PC-9 (cell line): ENCODE measurements at regions not wholly inside any gene's neighbourhood (a gene's known extent, or its start where the extent isn't known, plus 50 kb on each side); places are given as distances from the start of the nearest gene placed in this dataset.

Experiments
- BruUV-seq: library from RNA; stranded (reverse); fragments of 400-500 nt; replicated peaks from 2 replicates; lab custom pipeline; 2021; lab: Mats Ljungman, UMichigan
- CTCF ChIA-PET: fragments of 300-600 bp; sonication (Branson Sonifier 250); formaldehyde crosslinking; loops from one replicate; lab custom pipeline; 2022; ENCODE audit warnings: antibody characterized with exemption; lab: Charles Lee
- POLR2A ChIA-PET: fragments of 300-600 bp; sonication (Branson Sonifier 250); formaldehyde crosslinking; loops from one replicate; lab custom pipeline; 2022; ENCODE audit warnings: antibody characterized with exemption; ENCODE audit not compliant: unreplicated experiment; lab: Charles Lee
- DNase-seq, 2 experiments: peaks; one replicate each; pipeline versions ENCODE4 v3.0.0 to v3.0.0-alpha.2; 2015 to 2022; ENCODE audit warnings: mixed read lengths in 1 of 2
- H2AFZ ChIP-seq: fragments of 200-600 bp; sonication (generic); 2 replicates; pipeline ENCODE4 v1.8.1; 2017; ENCODE audit warnings: antibody characterized with exemption
- H3F3A ChIP-seq: fragments of 200-600 bp; sonication (generic); 2 replicates; pipeline ENCODE4 v1.8.1; 2017; ENCODE audit warnings: antibody characterized with exemption, mild to moderate bottlenecking, low read depth; ENCODE audit not compliant: insufficient read depth
- H3K27ac ChIP-seq: fragments of 200-600 bp; sonication (generic); 2 replicates; pipeline ENCODE4 v1.6.1; 2016; ENCODE audit warnings: mixed run types
- H3K27me3 ChIP-seq: fragments of 200-600 bp; sonication (generic); 2 replicates; pipeline ENCODE4 v1.6.1; 2016; ENCODE audit warnings: low read depth, mixed run types; ENCODE audit not compliant: insufficient read depth
- H3K36me3 ChIP-seq: fragments of 200-600 bp; sonication (generic); 2 replicates; pipeline ENCODE4 v1.6.1; 2016; ENCODE audit warnings: low read depth, mixed run types
- H3K4me1 ChIP-seq: fragments of 200-600 bp; sonication (generic); replicated peaks from 2 replicates; pipeline ENCODE4 v1.6.1; 2016; ENCODE audit warnings: mixed run types; ENCODE audit not compliant: insufficient read depth
- H3K4me2 ChIP-seq: fragments of 200-600 bp; sonication (generic); 2 replicates; pipeline ENCODE4 v1.6.1; 2017; ENCODE audit warnings: mixed run types
- H3K4me3 ChIP-seq: fragments of 200-600 bp; sonication (generic); 2 replicates; pipeline ENCODE4 v1.6.1; 2016; ENCODE audit warnings: mixed run types
- H3K79me2 ChIP-seq: fragments of 200-600 bp; sonication (generic); 2 replicates; pipeline ENCODE4 v1.6.1; 2017; ENCODE audit warnings: low read depth, mixed run types
- H3K9me2 ChIP-seq: fragments of 200-600 bp; sonication (generic); 2 replicates; pipeline ENCODE4 v1.8.1; 2017; ENCODE audit warnings: mild to moderate bottlenecking; ENCODE audit not compliant: insufficient read depth
- H3K9me3 ChIP-seq: fragments of 200-600 bp; sonication (generic); 2 replicates; pipeline ENCODE4 v1.8.1; 2016; ENCODE audit warnings: low read depth; ENCODE audit not compliant: insufficient read depth
- H4K20me1 ChIP-seq: fragments of 200-600 bp; sonication (generic); 2 replicates; pipeline ENCODE4 v1.8.1; 2017; ENCODE audit not compliant: insufficient read depth
- EZH2 ChIP-seq: fragments of 200-600 bp; sonication (generic); IDR thresholded peaks from 2 replicates; pipeline ENCODE4 v1.8.0; 2017; ENCODE audit warnings: antibody characterized with exemption, low read depth
- intact Hi-C: fragments of 100-400 bp; cut with micrococcal nuclease; formaldehyde crosslinking; loops from one replicate; pipeline ENCODE4 v1.10.0; 2022; ENCODE audit not compliant: unreplicated experiment
- TF ChIP-seq, protein P1 (sequence below): fragments of 200-600 bp; sonication (generic); conservative IDR thresholded peaks from 2 replicates; pipeline ENCODE4 v1.6.1; 2017; ENCODE audit warnings: mixed run types, antibody characterized with exemption, mild to moderate bottlenecking, moderate library complexity

DNA sequence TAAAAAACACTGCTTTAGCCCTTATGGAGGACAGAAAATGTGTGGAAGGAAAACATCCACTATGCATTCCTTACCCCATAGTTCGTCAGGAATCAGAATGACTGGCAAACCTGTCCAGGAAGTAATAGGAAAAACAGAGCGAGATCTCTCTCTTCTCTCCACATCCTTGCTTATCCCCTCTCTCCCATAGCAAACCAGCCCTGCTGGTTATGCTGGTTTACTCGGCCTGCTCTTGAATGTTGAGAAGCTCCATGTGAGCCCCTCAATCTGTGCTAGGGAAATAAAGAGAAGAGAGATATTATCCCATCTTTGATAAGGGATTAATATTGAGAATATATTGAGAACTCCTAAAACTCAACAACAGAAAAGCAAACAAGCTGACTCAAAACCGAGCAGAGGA is 402.8 kb upstream of the RBFOX1 start:
- Histone ChIP-seq H3K4me1 (no peaks in the 10 kb centered on the region), H3K79me2 (no peaks in the 10 kb centered on the region), H3K9me3 (no peaks in the 10 kb centered on the region), H3K27ac (no peak overlapping the region), H3K9me2 (no peaks in the 10 kb centered on the region), H2AFZ (no peak overlapping the region), H3K4me3 (no peak overlapping the region), H3K36me3 (no peaks in the 10 kb centered on the region), H3F3A (no peaks in the 10 kb centered on the region), H3K4me2 (no peak overlapping the region), H4K20me1 (no peaks in the 10 kb centered on the region), H3K27me3 (peaks cover 31% of the 10 kb centered on the region)
- no peak for DNase-seq
- TF ChIP-seq EZH2: no peak
- TF ChIP-seq, protein P1, sequence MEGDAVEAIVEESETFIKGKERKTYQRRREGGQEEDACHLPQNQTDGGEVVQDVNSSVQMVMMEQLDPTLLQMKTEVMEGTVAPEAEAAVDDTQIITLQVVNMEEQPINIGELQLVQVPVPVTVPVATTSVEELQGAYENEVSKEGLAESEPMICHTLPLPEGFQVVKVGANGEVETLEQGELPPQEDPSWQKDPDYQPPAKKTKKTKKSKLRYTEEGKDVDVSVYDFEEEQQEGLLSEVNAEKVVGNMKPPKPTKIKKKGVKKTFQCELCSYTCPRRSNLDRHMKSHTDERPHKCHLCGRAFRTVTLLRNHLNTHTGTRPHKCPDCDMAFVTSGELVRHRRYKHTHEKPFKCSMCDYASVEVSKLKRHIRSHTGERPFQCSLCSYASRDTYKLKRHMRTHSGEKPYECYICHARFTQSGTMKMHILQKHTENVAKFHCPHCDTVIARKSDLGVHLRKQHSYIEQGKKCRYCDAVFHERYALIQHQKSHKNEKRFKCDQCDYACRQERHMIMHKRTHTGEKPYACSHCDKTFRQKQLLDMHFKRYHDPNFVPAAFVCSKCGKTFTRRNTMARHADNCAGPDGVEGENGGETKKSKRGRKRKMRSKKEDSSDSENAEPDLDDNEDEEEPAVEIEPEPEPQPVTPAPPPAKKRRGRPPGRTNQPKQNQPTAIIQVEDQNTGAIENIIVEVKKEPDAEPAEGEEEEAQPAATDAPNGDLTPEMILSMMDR: no peak
- intact Hi-C loops: no loop called here
- ChIA-PET POLR2A (no interaction called here), CTCF (no interaction called here)
- no TSS peak for BruUV-seq

GRCh38 chr16:6926762-6927161 is 405.9 kb upstream of the RBFOX1 start:
- no TSS peak for BruUV-seq
- H3K4me3 ChIP-seq: no peak overlapping the region
- H3F3A ChIP-seq: no peaks in the 10 kb centered on the region
- no peaks in the 10 kb centered on the region for H4K20me1 ChIP-seq
- no peak overlapping the region for H3K27ac ChIP-seq
- ChIA-PET CTCF (no interaction called here), POLR2A (no interaction called here)
- H3K4me2 ChIP-seq: no peak overlapping the region
- TF ChIP-seq, protein P1: no peak
- TF ChIP-seq EZH2: no peak
- no peak overlapping the region for H2AFZ ChIP-seq
- no peaks in the 10 kb centered on the region for H3K4me1 ChIP-seq
- no peaks in the 10 kb centered on the region for H3K9me2 ChIP-seq
- no peaks in the 10 kb centered on the region for H3K36me3 ChIP-seq
- H3K9me3 ChIP-seq: no peaks in the 10 kb centered on the region
- peaks cover 31% of the 10 kb centered on the region for H3K27me3 ChIP-seq
- intact Hi-C loops: no loop called here
- no peak for DNase-seq
- H3K79me2 ChIP-seq: no peaks in the 10 kb centered on the region

DNA sequence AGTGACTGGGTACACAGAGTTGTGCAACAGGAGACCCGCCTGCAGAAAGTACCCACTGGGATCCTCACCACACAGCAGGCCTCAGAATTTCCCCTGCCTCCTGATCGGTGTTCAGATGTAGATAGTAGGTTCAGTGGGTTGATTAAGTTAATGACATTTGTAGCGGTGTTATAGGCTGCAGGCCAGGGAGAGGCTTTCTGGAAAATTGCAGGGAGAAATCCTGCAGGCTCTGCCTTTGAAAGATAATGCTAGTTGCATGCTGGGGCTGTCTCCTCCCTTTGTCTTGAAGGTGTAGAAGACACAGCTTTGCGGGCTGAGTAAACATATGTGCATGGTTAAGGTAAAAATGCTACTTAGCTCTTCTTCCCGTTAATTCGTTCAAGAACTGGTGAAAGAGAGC is 406.3 kb upstream of the RBFOX1 start:
- no peak for DNase-seq
- TF ChIP-seq, protein P1: no peak
- no peak for TF ChIP-seq EZH2
- Histone ChIP-seq H2AFZ (no peak overlapping the region), H3K4me1 (no peaks in the 10 kb centered on the region), H3K4me2 (no peak overlapping the region), H3K4me3 (no peak overlapping the region), H3F3A (no peaks in the 10 kb centered on the region), H3K9me3 (no peaks in the 10 kb centered on the region), H3K9me2 (no peaks in the 10 kb centered on the region), H4K20me1 (no peaks in the 10 kb centered on the region), H3K79me2 (no peaks in the 10 kb centered on the region), H3K36me3 (no peaks in the 10 kb centered on the region), H3K27ac (no peak overlapping the region), H3K27me3 (peaks cover 31% of the 10 kb centered on the region)
- POLR2A ChIA-PET: no interaction called here
- BruUV-seq: no TSS peak
- CTCF ChIA-PET: no interaction called here
- intact Hi-C loops: no loop called here
